ENCODE measurements at regions not wholly inside any gene's neighbourhood (a gene's known extent, or its start where the extent isn't known, plus 50 kb on each side); places are given as distances from the start of the nearest gene placed in this dataset.
"Not testable (repeated sequence)": the region's sequence is repeated elsewhere in the genome, so short reads cannot be mapped to it uniquely, and the experiment has no call there.

DNA sequence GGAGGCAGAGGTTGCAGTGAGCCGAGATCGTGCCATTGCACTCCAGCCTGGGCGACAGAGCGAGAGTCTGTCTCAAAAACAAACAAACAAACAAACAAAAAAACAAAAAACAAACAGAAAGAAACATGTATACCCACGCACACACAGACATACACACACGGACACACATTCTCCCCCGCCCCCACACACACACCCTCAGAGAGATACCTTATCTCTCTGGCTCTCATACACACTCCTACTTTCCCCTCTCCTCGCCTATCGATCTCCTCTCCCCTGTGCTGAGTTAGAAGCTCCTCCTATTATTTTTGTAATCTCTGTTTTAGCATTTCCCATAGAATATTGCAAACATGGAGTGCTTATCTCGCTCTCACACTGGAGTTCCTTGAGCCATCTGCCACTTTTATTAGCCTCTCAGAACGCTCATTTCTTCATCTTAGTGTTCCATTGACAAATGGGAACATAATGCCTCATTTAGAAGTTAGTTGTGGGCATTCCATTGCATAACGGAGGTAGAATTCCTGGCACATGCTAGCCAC lies 144.2 kb upstream of the CITED2 start:
- no peak overlapping the region for H3K27ac ChIP-seq (ENCODE audit: low read depth, low read length)
- TF ChIP-seq, protein P1, sequence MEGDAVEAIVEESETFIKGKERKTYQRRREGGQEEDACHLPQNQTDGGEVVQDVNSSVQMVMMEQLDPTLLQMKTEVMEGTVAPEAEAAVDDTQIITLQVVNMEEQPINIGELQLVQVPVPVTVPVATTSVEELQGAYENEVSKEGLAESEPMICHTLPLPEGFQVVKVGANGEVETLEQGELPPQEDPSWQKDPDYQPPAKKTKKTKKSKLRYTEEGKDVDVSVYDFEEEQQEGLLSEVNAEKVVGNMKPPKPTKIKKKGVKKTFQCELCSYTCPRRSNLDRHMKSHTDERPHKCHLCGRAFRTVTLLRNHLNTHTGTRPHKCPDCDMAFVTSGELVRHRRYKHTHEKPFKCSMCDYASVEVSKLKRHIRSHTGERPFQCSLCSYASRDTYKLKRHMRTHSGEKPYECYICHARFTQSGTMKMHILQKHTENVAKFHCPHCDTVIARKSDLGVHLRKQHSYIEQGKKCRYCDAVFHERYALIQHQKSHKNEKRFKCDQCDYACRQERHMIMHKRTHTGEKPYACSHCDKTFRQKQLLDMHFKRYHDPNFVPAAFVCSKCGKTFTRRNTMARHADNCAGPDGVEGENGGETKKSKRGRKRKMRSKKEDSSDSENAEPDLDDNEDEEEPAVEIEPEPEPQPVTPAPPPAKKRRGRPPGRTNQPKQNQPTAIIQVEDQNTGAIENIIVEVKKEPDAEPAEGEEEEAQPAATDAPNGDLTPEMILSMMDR (IDR thresholded peaks at IDR 0.05; ENCODE audit: extremely low read depth, low read depth, low read length), result no peak
- H4K20me1 ChIP-seq (ENCODE audit: insufficient read depth, low read length), result no peaks in the 10 kb centered on the region
- H3K4me2 ChIP-seq (ENCODE audit: insufficient read depth, low read length), result no peak overlapping the region
- no peak for DNase-seq (ENCODE audit: insufficient read length, low spot score, missing footprints)
- no peak overlapping the region for H2AFZ ChIP-seq (ENCODE audit: low read length)
- no peaks in the 10 kb centered on the region for H3K9me3 ChIP-seq (ENCODE audit: low read depth, low read length)
- H3K4me3 ChIP-seq (ENCODE audit: insufficient read depth, low read length), result no peak overlapping the region
- H3K4me1 ChIP-seq (ENCODE audit: insufficient read depth, low read length), result peaks cover 12% of the 10 kb centered on the region
- H3K27me3 ChIP-seq (ENCODE audit: insufficient read depth, low read length), result no peaks in the 10 kb centered on the region
- H3K36me3 ChIP-seq (ENCODE audit: insufficient read depth, low read length), result no peaks in the 10 kb centered on the region
- H3K79me2 ChIP-seq (ENCODE audit: insufficient read depth, low read length), result no peaks in the 10 kb centered on the region

DNA sequence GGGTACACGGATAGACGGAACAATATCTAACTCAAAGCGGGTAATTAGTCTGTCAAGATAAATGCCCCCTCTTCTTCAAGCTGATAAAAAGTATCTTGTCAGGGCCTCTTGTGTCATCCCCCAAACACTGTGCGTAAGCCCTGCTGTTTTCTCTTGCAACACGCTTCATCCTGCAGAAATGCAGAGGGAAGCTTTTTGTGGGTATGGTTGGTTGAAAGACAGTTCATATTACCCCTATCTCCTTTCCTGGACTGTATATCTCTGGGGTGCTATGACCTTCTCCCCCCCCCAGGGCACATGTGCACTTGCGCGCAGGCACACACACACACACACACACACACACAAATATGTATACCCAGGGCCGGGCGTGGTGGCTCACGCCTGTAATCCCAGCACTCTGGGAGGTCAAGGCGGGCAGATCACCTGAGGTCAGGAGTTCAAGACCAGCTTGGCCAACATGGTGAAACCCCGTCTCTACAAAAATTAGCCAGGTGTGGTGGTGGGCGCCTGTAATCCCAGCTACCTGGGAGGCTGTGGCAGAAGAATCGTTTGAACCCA lies 143.6 kb upstream of the CITED2 start:
- H3K4me3 ChIP-seq (ENCODE audit: insufficient read depth, low read length); H3K79me2 ChIP-seq (ENCODE audit: insufficient read depth, low read length); H3K27ac ChIP-seq (ENCODE audit: low read depth, low read length); H3K9me3 ChIP-seq (ENCODE audit: low read depth, low read length); H3K4me2 ChIP-seq (ENCODE audit: insufficient read depth, low read length); H2AFZ ChIP-seq (ENCODE audit: low read length); DNase-seq (ENCODE audit: insufficient read length, low spot score, missing footprints); H4K20me1 ChIP-seq (ENCODE audit: insufficient read depth, low read length); H3K36me3 ChIP-seq (ENCODE audit: insufficient read depth, low read length); H3K27me3 ChIP-seq (ENCODE audit: insufficient read depth, low read length): not testable (repeated sequence)
- peaks cover 12% of the 10 kb centered on the region for H3K4me1 ChIP-seq (ENCODE audit: insufficient read depth, low read length)

DNA sequence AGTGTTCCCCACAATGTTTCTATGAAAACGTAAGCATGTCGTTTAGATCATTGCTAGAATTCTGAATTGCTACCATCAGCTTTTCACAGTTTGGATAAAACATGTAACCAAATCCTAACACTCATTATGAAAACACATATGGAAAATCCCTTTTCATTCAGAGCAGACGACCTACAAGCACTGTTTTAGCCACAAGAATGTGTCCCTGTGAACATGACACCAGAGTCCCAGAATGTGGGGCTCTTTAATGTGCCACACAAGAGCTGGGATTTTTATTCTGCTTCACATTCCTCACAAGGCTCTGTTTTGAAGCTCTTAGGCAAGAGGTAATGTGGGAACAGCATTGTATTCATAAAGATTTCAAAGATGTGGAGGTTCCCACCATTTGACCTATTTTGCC lies 141.1 kb upstream of the CITED2 start:
- no peaks in the 10 kb centered on the region for H3K36me3 ChIP-seq (ENCODE audit: insufficient read depth, low read length)
- DNase-seq (ENCODE audit: insufficient read length, low spot score, missing footprints), result no peak
- H3K27me3 ChIP-seq (ENCODE audit: insufficient read depth, low read length), result no peaks in the 10 kb centered on the region
- peaks cover 9% of the 10 kb centered on the region for H3K4me1 ChIP-seq (ENCODE audit: insufficient read depth, low read length)
- TF ChIP-seq, protein P1 (IDR thresholded peaks at IDR 0.05; ENCODE audit: extremely low read depth, low read depth, low read length), result no peak
- H2AFZ ChIP-seq (ENCODE audit: low read length), result peak overlapping the region; percentile 32
- H3K9me3 ChIP-seq (ENCODE audit: low read depth, low read length), result no peaks in the 10 kb centered on the region
- H4K20me1 ChIP-seq (ENCODE audit: insufficient read depth, low read length), result no peaks in the 10 kb centered on the region
- H3K4me2 ChIP-seq (ENCODE audit: insufficient read depth, low read length), result no peak overlapping the region
- no peak overlapping the region for H3K27ac ChIP-seq (ENCODE audit: low read depth, low read length)
- H3K79me2 ChIP-seq (ENCODE audit: insufficient read depth, low read length), result no peaks in the 10 kb centered on the region
- no peak overlapping the region for H3K4me3 ChIP-seq (ENCODE audit: insufficient read depth, low read length)

DNA sequence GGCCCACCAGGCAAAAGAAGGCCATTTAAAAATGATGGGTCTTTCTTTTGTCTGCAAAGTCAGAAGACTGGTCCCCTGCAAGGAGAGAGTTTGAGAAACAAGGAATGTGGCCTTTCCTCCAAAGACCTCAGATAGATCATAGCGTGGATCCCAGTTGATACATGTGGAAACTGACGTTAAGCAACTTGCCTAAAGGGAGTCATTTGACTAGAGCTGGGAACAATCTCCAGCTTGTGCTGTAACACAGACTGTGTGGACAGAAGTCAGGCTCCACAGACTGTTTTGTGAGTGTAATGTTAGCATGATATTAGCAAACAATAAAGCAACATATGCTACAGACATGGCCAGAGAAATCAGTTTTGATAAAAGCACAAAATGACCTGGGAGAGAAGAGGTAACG lies 140.4 kb upstream of the CITED2 start:
- H3K79me2 ChIP-seq (ENCODE audit: insufficient read depth, low read length), result no peaks in the 10 kb centered on the region
- no peak for DNase-seq (ENCODE audit: insufficient read length, low spot score, missing footprints)
- H3K27me3 ChIP-seq (ENCODE audit: insufficient read depth, low read length), result no peaks in the 10 kb centered on the region
- no peaks in the 10 kb centered on the region for H3K9me3 ChIP-seq (ENCODE audit: low read depth, low read length)
- peaks cover 6% of the 10 kb centered on the region for H3K4me1 ChIP-seq (ENCODE audit: insufficient read depth, low read length)
- H3K4me2 ChIP-seq (ENCODE audit: insufficient read depth, low read length), result no peak overlapping the region
- H3K4me3 ChIP-seq (ENCODE audit: insufficient read depth, low read length), result no peak overlapping the region
- no peaks in the 10 kb centered on the region for H3K36me3 ChIP-seq (ENCODE audit: insufficient read depth, low read length)
- H3K27ac ChIP-seq (ENCODE audit: low read depth, low read length), result no peak overlapping the region
- no peaks in the 10 kb centered on the region for H4K20me1 ChIP-seq (ENCODE audit: insufficient read depth, low read length)
- TF ChIP-seq, protein P1 (IDR thresholded peaks at IDR 0.05; ENCODE audit: extremely low read depth, low read depth, low read length), result no peak
- peak overlapping the region; percentile 32 for H2AFZ ChIP-seq (ENCODE audit: low read length)
